Liver (tissue), 8 donors: ENCODE measurements at regions not wholly inside any gene's neighbourhood (a gene's known extent, or its start where the extent isn't known, plus 50 kb on each side); places are given as distances from the start of the nearest gene placed in this dataset.

Experiments
- DNase-seq: peaks from one replicate; pipeline ENCODE4 v3.0.0-alpha.2; 2017; ENCODE audit warnings: low spot score
- H3K27ac ChIP-seq, 2 donors: one replicate each; pipeline ENCODE4 v1.7.0; 2013; ENCODE audit warnings: inconsistent platforms in 2 of 2, low read length in 2 of 2, control low read depth in 1 of 2, low read depth in 1 of 2, mild to moderate bottlenecking in 1 of 2
- H3K27me3 ChIP-seq, 4 donors: one replicate each; pipeline versions ENCODE4 v1.6.1 to v1.7.0; 2013; ENCODE audit warnings: low read length in 3 of 4, inconsistent platforms in 1 of 4, mild to moderate bottlenecking in 1 of 4, moderate library complexity in 1 of 4; ENCODE audit not compliant: control insufficient read depth in 4 of 4, insufficient read depth in 4 of 4
- H3K36me3 ChIP-seq, 4 donors: one replicate each; pipeline versions ENCODE4 v1.6.1 to v1.7.0; 2013; ENCODE audit warnings: low read length in 3 of 4, mild to moderate bottlenecking in 3 of 4, low read depth in 1 of 4, moderate library complexity in 1 of 4; ENCODE audit not compliant: control insufficient read depth in 4 of 4, insufficient read depth in 3 of 4
- H3K4me1 ChIP-seq, 4 donors: one replicate each; pipeline versions ENCODE4 v1.6.1 to v1.7.0; 2013; ENCODE audit warnings: low read length in 3 of 4, mild to moderate bottlenecking in 3 of 4, moderate library complexity in 1 of 4; ENCODE audit not compliant: control insufficient read depth in 4 of 4, insufficient read depth in 4 of 4
- H3K4me3 ChIP-seq, 3 donors: one replicate each; pipeline versions ENCODE4 v1.6.1 to v1.7.0; 2013; ENCODE audit warnings: low read length in 3 of 3, control low read depth in 1 of 3, low read depth in 1 of 3, mild to moderate bottlenecking in 1 of 3
- H3K9ac ChIP-seq, 2 donors: one replicate each; pipeline ENCODE4 v1.7.0; 2013; ENCODE audit warnings: low read length in 2 of 2, mild to moderate bottlenecking in 2 of 2, moderate library complexity in 2 of 2, control low read depth in 1 of 2, low read depth in 1 of 2
- H3K9me3 ChIP-seq, 4 donors: one replicate each; pipeline versions ENCODE4 v1.6.1 to v1.7.0; 2013; ENCODE audit warnings: low read length in 3 of 4; ENCODE audit not compliant: control insufficient read depth in 4 of 4
- CTCF ChIP-seq: fragments of 150-350 bp; IDR thresholded peaks from 2 replicates; pipeline ENCODE4 v1.5.1; 2017; ENCODE audit warnings: improper control_type of control experiment, low read depth, low read length; ENCODE audit not compliant: missing input control
- EGR1 ChIP-seq, 2 donors: IDR thresholded peaks; 2 replicates each; pipeline ENCODE4 v1.6.1; 2016 to 2018; ENCODE audit warnings: antibody characterized with exemption in 2 of 2, low read depth in 2 of 2
- FOXA1 ChIP-seq: IDR thresholded peaks from 2 replicates; pipeline ENCODE4 v1.6.1; 2016; ENCODE audit warnings: antibody characterized with exemption
- FOXA2 ChIP-seq: IDR thresholded peaks from 2 replicates; pipeline ENCODE4 v1.6.1; 2016; ENCODE audit warnings: antibody characterized with exemption
- HNF4A ChIP-seq, 2 donors: conservative IDR thresholded peaks; 2 replicates each; pipeline ENCODE4 v1.6.1; 2016; ENCODE audit warnings: antibody characterized with exemption in 2 of 2, mild to moderate bottlenecking in 2 of 2
- HNF4G ChIP-seq: IDR thresholded peaks from 2 replicates; pipeline ENCODE4 v1.6.1; 2016; ENCODE audit warnings: antibody characterized with exemption
- JUND ChIP-seq, 2 donors: IDR thresholded peaks; 2 replicates each; pipeline ENCODE4 v1.6.1; 2016; ENCODE audit warnings: antibody characterized with exemption in 2 of 2
- NR2F2 ChIP-seq: IDR thresholded peaks from 2 replicates; pipeline ENCODE4 v1.6.1; 2016; ENCODE audit warnings: antibody characterized with exemption
- RAD21 ChIP-seq, 2 donors: IDR thresholded peaks; 2 replicates each; pipeline ENCODE4 v1.6.1; 2016; ENCODE audit warnings: antibody characterized with exemption in 2 of 2, mild to moderate bottlenecking in 2 of 2
- RXRA ChIP-seq, 2 donors: IDR thresholded peaks; 2 replicates each; pipeline ENCODE4 v1.6.1; 2017 to 2018; ENCODE audit warnings: antibody characterized with exemption in 2 of 2, mild to moderate bottlenecking in 1 of 2
- SP1 ChIP-seq: IDR thresholded peaks from 2 replicates; pipeline ENCODE4 v1.6.1; 2018; ENCODE audit warnings: antibody characterized with exemption, mild to moderate bottlenecking
- TAF1 ChIP-seq: conservative IDR thresholded peaks from 2 replicates; pipeline ENCODE4 v1.6.1; 2016; ENCODE audit warnings: antibody characterized with exemption, mild to moderate bottlenecking
- YY1 ChIP-seq: IDR thresholded peaks from 2 replicates; pipeline ENCODE4 v1.6.1; 2016; ENCODE audit warnings: antibody characterized with exemption, mild to moderate bottlenecking
- ZBTB33 ChIP-seq: IDR thresholded peaks from 2 replicates; pipeline ENCODE4 v1.6.1; 2016; ENCODE audit warnings: antibody characterized with exemption
- WGBS: extraction: QIAGEN DNeasy Blood & Tissue Kit; methylation state at CpG from one replicate; pipeline ENCODE4 v1.1.7; 2013; 5-methylcytosine and 5-hydroxymethylcytosine counted together
- TF ChIP-seq, protein P1 (sequence below): IDR thresholded peaks from 2 replicates; pipeline ENCODE4 v1.6.1; 2016; ENCODE audit warnings: antibody characterized with exemption
- donor health status: healthy.
- donor health status: healthy.
- donor health status: healthy.
- donor health status: healthy.
- donor health status: healthy.

- 59% methylated on average over 1 of the region's 1 CpG for WGBS
- Histone ChIP-seq H3K27me3 (no peaks in the 10 kb centered on the region), H3K4me1 (no peaks in the 10 kb centered on the region), H3K4me3 (no peak overlapping the region), H3K9ac (no peak overlapping the region), H3K27ac (no peak overlapping the region), H3K36me3 (no peaks in the 10 kb centered on the region), H3K9me3 (peaks cover 0 to 10% (median 2%) of the 10 kb centered on the region in 4 donors)
- TF ChIP-seq EGR1 (IDR thresholded peaks at IDR 0.05; ENCODE audit: low read depth in 2 of 2), result no peak
- TF ChIP-seq JUND (IDR thresholded peaks at IDR 0.05), result no peak
- TF ChIP-seq RXRA (IDR thresholded peaks at IDR 0.05), result no peak
- no peak for TF ChIP-seq FOXA2
- TF ChIP-seq, protein P1, sequence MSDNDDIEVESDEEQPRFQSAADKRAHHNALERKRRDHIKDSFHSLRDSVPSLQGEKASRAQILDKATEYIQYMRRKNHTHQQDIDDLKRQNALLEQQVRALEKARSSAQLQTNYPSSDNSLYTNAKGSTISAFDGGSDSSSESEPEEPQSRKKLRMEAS, result no peak
- DNase-seq, result no peak
Observed at GRCh38 chr12:97758194-97758501, 295.5 kb downstream of the RMST start.

GRCh38 chr12:97758586-97758985 is 296.0 kb downstream of the RMST start:
- Histone ChIP-seq H3K9ac (no peak overlapping the region), H3K27ac (no peak overlapping the region)
- 60% methylated on average over 1 of the region's 1 CpG for WGBS

GRCh38 chr12:97760601-97761000 is 298.0 kb downstream of the RMST start:
- WGBS, result 84% methylated on average over 3 of the region's 3 CpGs
- TF ChIP-seq NR2F2, result no peak
- Histone ChIP-seq H3K4me3 (no peak overlapping the region), H3K27me3 (no peaks in the 10 kb centered on the region), H3K9ac (no peak overlapping the region), H3K4me1 (no peaks in the 10 kb centered on the region), H3K9me3 (peaks cover 0 to 13% (median 2%) of the 10 kb centered on the region in 4 donors), H3K36me3 (no peaks in the 10 kb centered on the region), H3K27ac (no peak overlapping the region)
- no peak for DNase-seq

More at GRCh38 chr12:97758586-97758985, 296.0 kb downstream of the RMST start:
- DNase-seq, result no peak
- Histone ChIP-seq H3K36me3 (no peaks in the 10 kb centered on the region), H3K4me1 (no peaks in the 10 kb centered on the region), H3K27me3 (no peaks in the 10 kb centered on the region), H3K9me3 (peaks cover 0 to 13% (median 2%) of the 10 kb centered on the region in 4 donors), H3K4me3 (no peak overlapping the region)
- TF ChIP-seq HNF4G (no peak), TAF1 (no peak), ZBTB33 (no peak), CTCF (no peak)

GRCh38 chr12:97763113-97763512 is 300.5 kb downstream of the RMST start:
- H3K4me3 ChIP-seq, result no peak overlapping the region
- H3K27me3 ChIP-seq, result no peaks in the 10 kb centered on the region
- DNase-seq, result no peak
- TF ChIP-seq CTCF, result no peak
- TF ChIP-seq SP1, result no peak
- no peak for TF ChIP-seq NR2F2
- TF ChIP-seq HNF4G, result no peak
- TF ChIP-seq, protein P1, result no peak
- no peak for TF ChIP-seq YY1
- no peak for TF ChIP-seq ZBTB33
- no peak for TF ChIP-seq HNF4A (conservative IDR thresholded peaks at IDR 0.05)
- TF ChIP-seq RAD21 (IDR thresholded peaks at IDR 0.05), result no peak
- no peak for TF ChIP-seq FOXA1
- 82% methylated on average over 6 of the region's 6 CpGs for WGBS
- H3K27ac ChIP-seq, result no peak overlapping the region
- no peaks in the 10 kb centered on the region for H3K4me1 ChIP-seq
- no peaks in the 10 kb centered on the region for H3K36me3 ChIP-seq
- peaks cover 0 to 13% (median 2%) of the 10 kb centered on the region in 4 donors for H3K9me3 ChIP-seq
- H3K9ac ChIP-seq, result no peak overlapping the region
